Memory B cell (primary cell): ENCODE measurements at regions not wholly inside any gene's neighbourhood (a gene's known extent, or its start where the extent isn't known, plus 50 kb on each side); places are given as distances from the start of the nearest gene placed in this dataset.

Experiments used
- ATAC-seq: fragments of 150-1000 bp; cut with Tn5 transposase; 2 replicates; pipeline ENCODE4 v1.10.0; 2021; ENCODE audit warnings: low read depth, mild to moderate bottlenecking, moderate library complexity
- DNase-seq, 2 donors: peaks; one replicate each; pipeline ENCODE4 v3.0.0; 2022; ENCODE audit warnings: low spot score in 2 of 2
- H3K27ac Mint-ChIP-seq: one replicate; pipeline ENCODE4 v1.8.0; 2022; ENCODE audit warnings: mild to moderate bottlenecking, moderate library complexity, mixed read lengths
- H3K27me3 Mint-ChIP-seq: one replicate; pipeline ENCODE4 v1.8.0; 2022; ENCODE audit warnings: mixed read lengths
- H3K36me3 Mint-ChIP-seq: one replicate; pipeline ENCODE4 v1.8.0; 2022; ENCODE audit warnings: mild to moderate bottlenecking, mixed read lengths
- H3K4me1 Mint-ChIP-seq: one replicate; pipeline ENCODE4 v1.8.0; 2022; ENCODE audit warnings: mixed read lengths
- H3K4me3 Mint-ChIP-seq: one replicate; pipeline ENCODE4 v1.8.0; 2022; ENCODE audit warnings: mild to moderate bottlenecking, moderate library complexity, mixed read lengths
- H3K9me3 Mint-ChIP-seq: one replicate; pipeline ENCODE4 v1.8.0; 2022; ENCODE audit warnings: mixed read lengths

- no peaks in the 10 kb centered on the region for H3K27me3 Mint-ChIP-seq
- peaks cover 8% of the 10 kb centered on the region for H3K4me1 Mint-ChIP-seq
- no peak for DNase-seq
- peaks cover 13% of the 10 kb centered on the region for H3K9me3 Mint-ChIP-seq
- H3K27ac Mint-ChIP-seq: no peak overlapping the region
- peaks cover 6% of the 10 kb centered on the region for H3K36me3 Mint-ChIP-seq
- no peak for ATAC-seq
- H3K4me3 Mint-ChIP-seq: no peak overlapping the region
These were observed 119.4 kb downstream of the MRPS6 start for GRCh38 chr21:34192646-34193285.

DNA sequence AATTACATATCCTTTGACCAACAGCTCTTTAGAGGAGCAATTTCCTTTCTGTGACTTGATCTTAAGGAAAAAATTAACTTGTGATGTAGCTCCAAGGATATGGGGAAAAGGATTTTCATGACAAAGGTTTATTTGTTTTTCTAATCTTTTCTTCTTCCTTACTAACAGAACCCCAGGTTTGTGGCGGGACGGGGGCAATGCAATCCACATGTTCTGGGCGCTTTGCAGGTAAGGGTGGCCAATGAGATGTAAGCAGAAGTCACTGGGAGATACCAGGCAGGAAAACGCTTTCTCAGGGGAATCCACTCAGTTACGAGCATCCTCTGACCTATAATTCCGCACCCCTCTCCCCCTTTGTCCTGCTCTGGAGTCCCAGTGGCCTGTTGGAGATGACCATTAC is 122.0 kb downstream of the MRPS6 start:
- H3K27ac Mint-ChIP-seq: no peak overlapping the region
- DNase-seq (no peak), ATAC-seq (no peak)
- H3K36me3 Mint-ChIP-seq: peaks cover 5% of the 10 kb centered on the region
- no peak overlapping the region for H3K4me3 Mint-ChIP-seq
- peaks cover 7% of the 10 kb centered on the region for H3K4me1 Mint-ChIP-seq
- H3K9me3 Mint-ChIP-seq: peaks cover 7% of the 10 kb centered on the region
- no peaks in the 10 kb centered on the region for H3K27me3 Mint-ChIP-seq

GRCh38 chr21:34196996-34197395 is 123.6 kb downstream of the MRPS6 start:
- Mint-ChIP-seq H3K36me3 (no peaks in the 10 kb centered on the region), H3K27me3 (peaks cover 2% of the 10 kb centered on the region), H3K9me3 (peaks cover 4% of the 10 kb centered on the region), H3K4me3 (no peak overlapping the region), H3K27ac (no peak overlapping the region), H3K4me1 (peaks cover 13% of the 10 kb centered on the region)
- DNase-seq: no peak
- ATAC-seq: no peak

GRCh38 chr21:34197561-34197960 is 124.2 kb downstream of the MRPS6 start:
- ATAC-seq (no peak), DNase-seq (no peak)
- Mint-ChIP-seq H3K4me3 (no peak overlapping the region), H3K27me3 (peaks cover 6% of the 10 kb centered on the region), H3K36me3 (no peaks in the 10 kb centered on the region), H3K9me3 (peaks cover 4% of the 10 kb centered on the region), H3K4me1 (peaks cover 18% of the 10 kb centered on the region), H3K27ac (no peak overlapping the region)

DNA sequence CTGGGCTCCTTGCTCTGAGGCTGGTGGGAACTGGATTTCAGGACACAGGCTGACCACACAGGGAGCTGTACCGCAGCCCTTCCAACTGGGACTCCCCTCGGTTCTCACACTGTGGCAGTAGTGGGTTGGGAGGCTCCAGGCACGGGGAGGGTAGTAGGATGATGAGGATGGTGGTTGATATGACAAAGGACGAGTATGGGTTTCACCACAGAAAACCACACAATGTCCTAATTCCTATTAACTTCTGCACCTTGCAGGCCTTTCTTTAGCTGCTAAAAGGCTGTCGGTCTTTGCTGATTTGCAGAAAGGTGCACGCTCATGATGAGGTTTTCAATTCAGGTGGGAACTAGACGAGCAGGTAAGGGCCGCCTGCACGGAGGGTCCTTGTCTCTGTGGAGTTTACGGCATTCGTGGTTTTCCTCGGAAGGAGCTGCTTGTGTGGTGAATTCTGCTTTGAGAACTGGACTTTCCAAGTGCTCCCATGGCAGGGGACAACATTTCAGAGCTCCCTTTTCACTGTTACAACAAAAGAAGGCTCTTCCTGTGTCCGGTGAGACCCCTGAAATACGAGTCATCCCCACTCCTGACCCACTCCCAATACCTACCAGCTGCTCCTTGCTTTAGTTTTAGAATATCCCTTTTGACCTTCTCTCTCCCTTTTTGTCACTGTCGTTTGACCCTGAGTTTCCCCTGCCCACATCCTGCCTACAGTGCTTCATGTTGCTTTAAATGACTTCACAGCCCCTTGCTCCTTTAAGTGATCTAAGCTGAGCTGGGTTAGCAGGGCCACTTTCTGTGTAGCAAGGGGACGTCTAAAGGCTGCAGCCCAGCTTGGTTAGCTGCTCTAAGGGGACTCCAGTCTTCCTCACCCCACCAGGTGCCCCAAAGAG is 125.1 kb downstream of the MRPS6 start:
- peak overlapping the region; percentile 21 for H3K27ac Mint-ChIP-seq
- H3K4me1 Mint-ChIP-seq: peaks cover 23% of the 10 kb centered on the region
- ATAC-seq (no peak), DNase-seq (no peak)
- peaks cover 7% of the 10 kb centered on the region for H3K27me3 Mint-ChIP-seq
- no peaks in the 10 kb centered on the region for H3K36me3 Mint-ChIP-seq
- peaks cover 4% of the 10 kb centered on the region for H3K9me3 Mint-ChIP-seq
- H3K4me3 Mint-ChIP-seq: no peak overlapping the region

DNA sequence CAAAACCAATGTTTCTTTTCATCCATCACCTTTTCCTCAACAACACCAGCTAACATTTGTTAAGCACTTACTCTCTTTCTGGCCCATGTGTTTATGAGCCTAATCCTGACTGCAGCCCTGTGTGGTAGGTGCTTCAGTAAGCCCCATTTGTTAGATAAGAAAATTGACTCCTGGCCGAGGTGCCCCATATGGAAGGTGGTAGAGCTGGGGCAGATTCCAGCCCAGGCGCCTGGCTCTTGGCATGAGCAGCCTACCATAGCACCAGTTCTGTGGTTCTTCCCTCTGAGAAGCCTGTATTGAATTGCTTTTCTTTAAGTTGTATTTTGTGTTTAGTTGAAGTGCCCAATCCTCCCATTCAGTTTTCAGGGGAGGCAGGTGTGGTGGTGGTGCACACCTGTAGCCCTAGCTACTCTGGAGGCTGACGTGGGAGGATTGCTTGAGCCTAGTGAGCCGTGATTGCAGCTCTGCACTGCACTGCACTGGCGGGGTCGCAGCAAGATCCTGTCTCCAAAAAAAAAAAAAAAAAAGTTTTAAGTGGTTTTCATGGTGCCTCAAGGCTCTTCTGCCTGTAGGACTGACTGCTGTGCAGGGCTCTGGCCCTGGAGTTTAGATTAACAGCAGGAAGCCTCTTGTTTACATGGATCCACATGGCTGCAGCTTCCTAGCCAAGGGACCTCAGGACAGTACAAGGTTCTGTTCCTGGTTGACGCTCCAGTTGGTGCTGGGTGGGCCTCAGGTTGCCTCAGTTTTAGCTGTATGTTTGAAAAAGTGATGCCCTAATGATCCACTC is 125.9 kb downstream of the MRPS6 start:
- Mint-ChIP-seq H3K9me3 (no peaks in the 10 kb centered on the region), H3K27me3 (peaks cover 10% of the 10 kb centered on the region), H3K27ac (peak overlapping the region; percentile 21), H3K4me3 (no peak overlapping the region), H3K4me1 (peaks cover 23% of the 10 kb centered on the region), H3K36me3 (no peaks in the 10 kb centered on the region)
- ATAC-seq (no peak), DNase-seq (no peak)

DNA sequence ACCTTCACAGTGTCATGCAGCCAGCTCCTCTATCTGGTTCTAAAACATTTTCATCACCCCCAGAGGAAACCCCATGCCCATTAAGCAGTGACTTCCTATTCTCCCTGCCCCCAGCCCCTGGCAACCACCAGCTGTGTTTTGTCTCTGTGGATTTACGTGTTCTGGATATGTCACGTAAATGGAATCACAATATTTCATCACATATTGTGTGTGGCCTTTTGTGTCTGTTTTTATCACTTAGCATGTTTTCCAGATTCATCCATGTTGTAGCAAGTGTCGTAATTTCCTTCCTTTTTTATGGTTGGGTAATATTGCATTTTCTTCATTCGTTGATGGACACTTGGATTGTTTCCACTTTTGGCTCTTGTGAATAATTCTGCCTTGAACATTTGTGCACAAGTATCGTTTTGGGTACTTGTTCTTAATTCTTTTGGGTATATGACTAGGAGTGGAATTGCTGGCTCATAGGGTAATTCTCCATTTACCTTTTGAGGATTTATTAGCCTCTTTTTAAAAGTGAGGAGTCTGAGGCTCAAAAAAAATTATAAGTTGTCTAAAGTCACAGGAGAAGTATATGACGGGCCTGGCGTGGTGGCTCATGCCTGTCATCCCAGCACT is 127.0 kb downstream of the MRPS6 start:
- peaks cover 10% of the 10 kb centered on the region for H3K27me3 Mint-ChIP-seq
- no peaks in the 10 kb centered on the region for H3K9me3 Mint-ChIP-seq
- DNase-seq: no peak
- ATAC-seq: no peak
- no peaks in the 10 kb centered on the region for H3K36me3 Mint-ChIP-seq
- H3K27ac Mint-ChIP-seq: no peak overlapping the region
- no peak overlapping the region for H3K4me3 Mint-ChIP-seq
- H3K4me1 Mint-ChIP-seq: peaks cover 23% of the 10 kb centered on the region

- H3K36me3 Mint-ChIP-seq: no peaks in the 10 kb centered on the region
- H3K27me3 Mint-ChIP-seq: peaks cover 10% of the 10 kb centered on the region
- no peaks in the 10 kb centered on the region for H3K9me3 Mint-ChIP-seq
- ATAC-seq: peak; percentile 58
- H3K27ac Mint-ChIP-seq: no peak overlapping the region
- H3K4me1 Mint-ChIP-seq: peaks cover 26% of the 10 kb centered on the region
- DNase-seq: no peak
- H3K4me3 Mint-ChIP-seq: peak overlapping the region; percentile 76
These were observed 127.6 kb downstream of the MRPS6 start for GRCh38 chr21:34201001-34201400.

DNA sequence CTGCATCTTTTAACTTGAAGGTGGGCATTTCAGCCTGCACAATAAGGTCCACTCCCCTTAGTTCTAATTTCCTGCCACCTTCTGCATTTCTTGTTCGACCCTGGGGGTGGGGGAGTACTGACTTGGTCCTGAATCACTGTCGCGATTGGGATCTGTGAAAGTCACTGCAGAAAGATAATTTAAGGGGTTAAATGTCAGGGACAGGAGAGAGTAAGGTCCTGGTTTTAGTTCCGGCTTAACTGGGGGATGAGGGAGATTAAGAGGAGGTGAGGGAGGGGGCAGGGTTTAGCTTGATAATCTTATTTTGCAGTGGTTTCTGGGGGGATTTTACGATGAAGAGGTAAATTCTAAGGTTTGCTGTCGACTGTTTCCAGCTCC is 128.1 kb downstream of the MRPS6 start:
- H3K36me3 Mint-ChIP-seq: no peaks in the 10 kb centered on the region
- peaks cover 10% of the 10 kb centered on the region for H3K27me3 Mint-ChIP-seq
- H3K4me1 Mint-ChIP-seq: peaks cover 26% of the 10 kb centered on the region
- no peak overlapping the region for H3K27ac Mint-ChIP-seq
- H3K9me3 Mint-ChIP-seq: no peaks in the 10 kb centered on the region
- DNase-seq: no peak
- ATAC-seq: no peak
- H3K4me3 Mint-ChIP-seq: peak overlapping the region; percentile 76

DNA sequence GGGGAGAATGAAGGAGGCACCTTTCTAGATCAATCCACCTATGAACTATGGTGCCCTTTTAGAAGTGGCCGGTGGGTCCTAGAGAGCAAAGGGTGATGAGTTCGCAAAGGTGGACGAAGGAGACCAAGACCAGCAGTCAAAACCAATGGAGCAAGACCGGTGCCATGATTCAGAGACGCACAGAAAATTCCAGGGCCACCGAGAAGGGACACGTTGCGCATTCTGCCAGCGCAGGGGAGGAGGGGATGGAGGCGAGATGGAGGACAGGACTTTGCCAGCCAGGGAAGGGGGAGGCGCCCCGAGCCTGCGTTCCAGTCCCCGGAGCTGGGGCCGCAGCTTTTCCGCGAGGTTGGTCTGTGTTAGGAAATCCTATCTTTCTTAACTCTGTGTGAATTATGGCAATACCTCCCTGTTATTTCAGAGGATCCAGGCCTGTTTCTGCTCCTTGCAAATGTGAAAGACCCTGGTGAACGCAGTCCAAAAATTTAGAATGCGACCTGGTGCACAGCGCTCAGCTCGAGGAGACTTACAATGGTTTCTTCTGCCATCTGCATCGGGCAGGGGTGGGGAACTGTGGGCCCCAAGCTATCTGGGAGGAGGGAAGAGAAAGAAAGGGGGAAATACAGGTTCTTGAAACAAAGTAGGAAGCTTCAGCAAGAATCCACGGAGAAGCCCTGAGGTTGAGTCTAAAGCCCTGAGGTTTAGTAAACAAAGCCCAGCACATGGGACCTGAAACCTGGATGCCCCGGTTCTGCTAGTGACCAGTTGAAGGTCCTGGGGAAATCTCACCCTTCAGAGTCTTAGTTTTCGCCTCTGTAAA is 129.4 kb downstream of the MRPS6 start:
- Mint-ChIP-seq H3K27me3 (peaks cover 10% of the 10 kb centered on the region), H3K9me3 (no peaks in the 10 kb centered on the region), H3K4me3 (peak overlapping the region; percentile 76), H3K36me3 (no peaks in the 10 kb centered on the region), H3K27ac (no peak overlapping the region), H3K4me1 (peaks cover 25% of the 10 kb centered on the region)
- DNase-seq (no peak), ATAC-seq (no peak)

DNA sequence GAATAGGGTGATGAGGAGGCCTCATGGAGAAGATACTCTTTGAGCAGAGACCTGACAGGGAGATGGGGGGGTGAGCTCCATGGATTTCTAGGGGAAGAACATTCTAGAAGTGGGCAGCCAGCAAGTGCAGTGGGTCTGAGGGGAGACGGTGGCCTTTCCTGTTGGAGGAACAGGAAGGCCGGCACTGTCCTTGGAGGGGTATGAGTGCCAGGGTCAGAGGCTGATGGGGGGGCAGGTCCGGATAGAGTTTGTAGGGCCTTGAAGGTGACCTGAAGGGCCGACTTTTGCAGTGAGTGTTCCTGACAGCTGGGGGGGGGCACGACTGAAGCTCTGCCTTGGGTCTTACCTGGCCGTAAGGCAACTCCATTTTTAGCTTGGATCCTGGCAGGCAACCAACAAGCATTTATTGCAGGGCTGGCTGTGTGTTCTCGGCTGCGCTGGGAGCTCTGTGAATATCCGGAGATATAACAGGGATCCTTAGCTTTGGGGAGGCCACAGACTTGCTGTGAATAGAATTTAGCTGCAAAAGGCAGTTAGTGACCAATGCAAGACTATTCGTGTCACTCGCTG is 130.6 kb downstream of the MRPS6 start:
- Mint-ChIP-seq H3K27ac (no peak overlapping the region), H3K4me3 (no peak overlapping the region), H3K27me3 (peaks cover 10% of the 10 kb centered on the region), H3K9me3 (no peaks in the 10 kb centered on the region), H3K36me3 (no peaks in the 10 kb centered on the region), H3K4me1 (peaks cover 20% of the 10 kb centered on the region)
- ATAC-seq (no peak), DNase-seq (no peak)

DNA sequence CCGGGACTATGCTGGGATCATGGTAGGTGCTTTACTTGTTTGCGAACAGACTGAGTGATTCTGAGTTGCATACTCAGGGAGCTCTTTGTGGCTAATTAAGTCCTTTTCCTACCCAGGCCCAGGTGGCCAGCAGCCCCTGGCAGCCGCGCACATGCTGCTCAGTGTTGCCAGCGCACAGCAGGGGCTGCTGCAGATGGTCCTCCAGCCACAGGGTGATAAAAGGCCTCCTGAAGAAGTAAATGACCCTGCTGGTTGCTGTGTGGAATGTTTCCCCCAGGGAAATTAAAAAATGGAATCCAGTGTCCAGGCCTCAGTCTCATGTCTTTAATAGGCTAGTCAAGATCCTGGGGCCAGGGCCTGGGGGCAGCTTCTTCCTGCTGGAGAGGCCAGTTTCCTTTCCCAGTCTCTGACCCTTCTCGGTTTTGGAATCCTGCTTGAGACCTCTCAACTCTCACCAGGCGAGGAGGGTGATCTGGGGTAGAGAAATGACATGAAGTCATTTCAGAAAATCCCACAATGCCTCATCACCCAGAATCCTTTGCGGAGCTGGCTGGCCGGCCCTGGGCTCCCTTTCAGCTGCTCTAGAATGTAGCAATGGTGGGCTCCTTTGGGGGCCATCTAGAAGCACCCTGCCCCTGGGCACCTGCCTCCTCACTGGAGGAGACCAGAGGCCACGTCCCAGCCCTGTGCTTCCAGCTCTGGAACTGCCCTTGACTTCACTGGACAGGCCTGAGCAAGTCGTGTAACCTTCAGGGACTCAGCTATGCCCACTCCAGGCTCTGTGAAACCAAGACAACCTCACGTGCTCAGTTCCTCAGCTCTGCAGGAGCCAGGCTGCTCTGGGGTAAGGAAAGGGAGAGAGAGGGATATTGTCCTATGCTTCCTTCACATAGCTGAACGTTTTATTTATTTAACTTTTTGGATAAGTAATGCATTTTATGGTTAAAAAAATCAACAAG is 131.4 kb downstream of the MRPS6 start:
- H3K27ac Mint-ChIP-seq: no peak overlapping the region
- no peaks in the 10 kb centered on the region for H3K36me3 Mint-ChIP-seq
- H3K4me3 Mint-ChIP-seq: no peak overlapping the region
- peaks cover 10% of the 10 kb centered on the region for H3K27me3 Mint-ChIP-seq
- H3K4me1 Mint-ChIP-seq: peaks cover 19% of the 10 kb centered on the region
- no peaks in the 10 kb centered on the region for H3K9me3 Mint-ChIP-seq
- no peak for DNase-seq
- ATAC-seq: no peak
